H9 (cell line): ENCODE measurements at regions not wholly inside any gene's neighbourhood (a gene's known extent, or its start where the extent isn't known, plus 50 kb on each side); places are given as distances from the start of the nearest gene placed in this dataset.

Experiments used
- DNase-seq: peaks from one replicate; pipeline ENCODE4 v3.0.0-alpha.2; 2017
- H2AFZ ChIP-seq: one replicate; pipeline ENCODE4 v1.6.1; 2013; ENCODE audit warnings: mild to moderate bottlenecking, low read length, control low read depth, moderate library complexity
- H2AK5ac ChIP-seq: 2 replicates; pipeline ENCODE4 v1.6.1; 2013; ENCODE audit warnings: low read length, control low read depth, mixed read lengths; ENCODE audit not compliant: insufficient read length
- H2BK120ac ChIP-seq: one replicate; pipeline ENCODE4 v1.6.1; 2013; ENCODE audit warnings: low read depth, mild to moderate bottlenecking, low read length, control low read depth, inconsistent platforms; ENCODE audit not compliant: poor library complexity, severe bottlenecking
- H2BK12ac ChIP-seq: 2 replicates; pipeline ENCODE4 v1.6.1; 2013; ENCODE audit warnings: low read length, control low read depth, mixed read lengths, low read depth; ENCODE audit not compliant: insufficient read length
- H2BK15ac ChIP-seq: 2 replicates; pipeline ENCODE4 v1.6.1; 2013; ENCODE audit warnings: low read depth, low read length, control low read depth
- H2BK20ac ChIP-seq: one replicate; pipeline ENCODE4 v1.6.1; 2013; ENCODE audit warnings: low read depth, mild to moderate bottlenecking, low read length, control low read depth, inconsistent platforms; ENCODE audit not compliant: poor library complexity, severe bottlenecking
- H2BK5ac ChIP-seq: 2 replicates; pipeline ENCODE4 v1.6.1; 2013; ENCODE audit warnings: low read length, control low read depth, mixed read lengths; ENCODE audit not compliant: insufficient read length
- H3K14ac ChIP-seq: 2 replicates; pipeline ENCODE4 v1.6.1; 2013; ENCODE audit warnings: low read length, control low read depth; ENCODE audit not compliant: insufficient read depth
- H3K18ac ChIP-seq: 2 replicates; pipeline ENCODE4 v1.6.1; 2013; ENCODE audit warnings: low read depth, mild to moderate bottlenecking, mixed read lengths, low read length, control low read depth; ENCODE audit not compliant: insufficient read length
- H3K23ac ChIP-seq: 2 replicates; pipeline ENCODE4 v1.6.1; 2013; ENCODE audit warnings: low read length, control low read depth, mixed read lengths, low read depth; ENCODE audit not compliant: insufficient read length
- H3K23me2 ChIP-seq: 2 replicates; pipeline ENCODE4 v1.6.1; 2013; ENCODE audit warnings: low read depth, mild to moderate bottlenecking, mixed read lengths, low read length, control low read depth; ENCODE audit not compliant: insufficient read length, poor library complexity, severe bottlenecking
- H3K27ac ChIP-seq: 2 replicates; pipeline ENCODE4 v1.5.1; 2013; ENCODE audit warnings: low read length, control low read depth, mixed read lengths, low read depth; ENCODE audit not compliant: insufficient read length
- H3K27me3 ChIP-seq: 2 replicates; pipeline ENCODE4 v1.6.1; 2013; ENCODE audit warnings: low read length, control low read depth, inconsistent platforms; ENCODE audit not compliant: insufficient read depth
- H3K4ac ChIP-seq: 2 replicates; pipeline ENCODE4 v1.6.1; 2013; ENCODE audit warnings: low read depth, mild to moderate bottlenecking, control low read depth, inconsistent platforms, low read length, moderate library complexity
- H3K4me1 ChIP-seq: 2 replicates; pipeline ENCODE4 v1.6.1; 2013; ENCODE audit warnings: low read length, control low read depth, inconsistent platforms; ENCODE audit not compliant: insufficient read depth
- H3K4me2 ChIP-seq: 2 replicates; pipeline ENCODE4 v1.6.1; 2013; ENCODE audit warnings: low read length, control low read depth, mixed read lengths; ENCODE audit not compliant: insufficient read length, insufficient read depth
- H3K56ac ChIP-seq: 2 replicates; pipeline ENCODE4 v1.6.1; 2013; ENCODE audit warnings: low read depth, mild to moderate bottlenecking, mixed read lengths, low read length, control low read depth; ENCODE audit not compliant: insufficient read length
- H3K79me1 ChIP-seq: 2 replicates; pipeline ENCODE4 v1.6.1; 2013; ENCODE audit warnings: low read depth, mild to moderate bottlenecking, moderate library complexity, low read length, control low read depth, inconsistent platforms; ENCODE audit not compliant: insufficient read depth, poor library complexity, severe bottlenecking
- H3K79me2 ChIP-seq: 2 replicates; pipeline ENCODE4 v1.6.1; 2013; ENCODE audit warnings: low read length, control low read depth, inconsistent platforms; ENCODE audit not compliant: insufficient read depth
- H3K9ac ChIP-seq: 2 replicates; pipeline ENCODE4 v1.6.1; 2013; ENCODE audit warnings: low read length, control low read depth, mixed read lengths; ENCODE audit not compliant: insufficient read length; ENCODE audit errors: extremely low read depth
- H3K9me3 ChIP-seq: one replicate; pipeline ENCODE4 v1.6.1; 2013; ENCODE audit warnings: low read depth, low read length, inconsistent platforms; ENCODE audit not compliant: control insufficient read depth
- H3T11ph ChIP-seq: one replicate; pipeline ENCODE4 v1.6.1; 2013; ENCODE audit warnings: mild to moderate bottlenecking, low read length, control low read depth, inconsistent platforms
- H4K20me1 ChIP-seq: one replicate; pipeline ENCODE4 v1.6.1; 2013; ENCODE audit not compliant: control insufficient read depth, insufficient read length, insufficient read depth
- H4K5ac ChIP-seq: 2 replicates; pipeline ENCODE4 v1.6.1; 2013; ENCODE audit warnings: low read depth, mild to moderate bottlenecking, mixed read lengths, low read length, control low read depth; ENCODE audit not compliant: insufficient read length
- H4K8ac ChIP-seq: replicated peaks from 2 replicates; pipeline ENCODE4 v1.6.1; 2013; ENCODE audit warnings: low read length, control low read depth, mixed read lengths, low read depth; ENCODE audit not compliant: insufficient read length
- H4K91ac ChIP-seq: 2 replicates; pipeline ENCODE4 v1.6.1; 2013; ENCODE audit warnings: low read depth, mild to moderate bottlenecking, moderate library complexity, mixed read lengths, low read length, control low read depth; ENCODE audit not compliant: insufficient read length
- H3K27ac Mint-ChIP-seq, 3 experiments: 2 replicates in 2 of 3; 3 replicates in 1 of 3; pipeline ENCODE4 v1.8.0; 2020 to 2021; ENCODE audit warnings: mixed read lengths in 3 of 3, mild to moderate bottlenecking in 1 of 3, moderate library complexity in 1 of 3
- H3K27me3 Mint-ChIP-seq: 2 replicates; pipeline ENCODE4 v1.8.0; 2021; ENCODE audit warnings: low read depth, mild to moderate bottlenecking, moderate library complexity, mixed read lengths
- H3K36me3 Mint-ChIP-seq, 3 experiments: 2 replicates in 2 of 3; 3 replicates in 1 of 3; pipeline ENCODE4 v1.8.0; 2020 to 2021; ENCODE audit warnings: low read depth in 3 of 3, mixed read lengths in 3 of 3; ENCODE audit not compliant: insufficient read depth in 1 of 3
- H3K4me1 Mint-ChIP-seq, 2 experiments: 2 replicates each; pipeline ENCODE4 v1.8.0; 2020; ENCODE audit warnings: mixed read lengths in 2 of 2
- H3K4me3 Mint-ChIP-seq, 2 experiments: 2 replicates in 1 of 2; 3 replicates in 1 of 2; pipeline ENCODE4 v1.8.0; 2020 to 2021; ENCODE audit warnings: mild to moderate bottlenecking in 2 of 2, mixed read lengths in 2 of 2, moderate library complexity in 1 of 2
- H3K9me3 Mint-ChIP-seq, 2 experiments: 2 replicates in 1 of 2; 3 replicates in 1 of 2; pipeline ENCODE4 v1.8.0; 2020; ENCODE audit warnings: mild to moderate bottlenecking in 2 of 2, mixed read lengths in 2 of 2, moderate library complexity in 1 of 2
- CTCF ChIP-seq: fragments of 200-600 bp; sonication (generic); conservative IDR thresholded peaks from 3 replicates; pipeline ENCODE4 v1.8.0; 2021; ENCODE audit warnings: antibody characterized with exemption, mild to moderate bottlenecking
- WGBS: extraction: QIAGEN DNeasy Blood & Tissue Kit; methylation state at CpG from one replicate; pipeline ENCODE4 v1.1.7; 2013; ENCODE audit warnings: missing lambda C conversion rate, low lambda C conversion rate, mixed read lengths; ENCODE audit not compliant: insufficient read length; ENCODE audit errors: extremely low coverage; 5-methylcytosine and 5-hydroxymethylcytosine counted together

DNA sequence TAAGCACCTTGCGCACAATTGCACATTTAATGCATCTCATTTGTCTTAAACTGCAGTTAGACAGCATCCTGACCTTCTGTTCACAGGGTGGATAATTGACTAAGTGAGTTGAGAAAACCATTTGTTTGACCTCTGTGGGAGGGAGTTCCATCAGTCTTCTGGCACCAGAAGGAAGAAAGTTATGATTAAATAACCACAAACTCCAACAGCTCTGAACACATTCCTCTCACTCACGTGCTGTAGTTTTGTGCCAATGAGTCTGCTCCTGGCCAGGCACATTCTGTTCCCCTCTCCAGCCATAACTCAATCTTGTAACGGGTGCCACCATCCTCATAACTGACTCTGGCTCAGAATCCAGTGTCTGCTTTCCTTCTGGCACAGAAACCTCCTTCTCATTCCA, 817.2 kb downstream of the SLITRK1 start:
- Histone ChIP-seq H3T11ph (no peak overlapping the region), H3K56ac (no peak overlapping the region), H3K23ac (no peak overlapping the region), H2AK5ac (no peak overlapping the region), H2BK5ac (no peak overlapping the region), H4K20me1 (no peaks in the 10 kb centered on the region), H3K4me2 (no peak overlapping the region), H4K8ac (no peak overlapping the region), H3K14ac (no peak overlapping the region), H3K9ac (no peak overlapping the region), H3K27ac (no peak overlapping the region), H3K4ac (no peak overlapping the region), H2AFZ (no peak overlapping the region), H2BK120ac (no peak overlapping the region), H4K91ac (no peak overlapping the region), H2BK15ac (no peak overlapping the region), H3K18ac (no peak overlapping the region), H4K5ac (no peak overlapping the region), H3K4me1 (no peaks in the 10 kb centered on the region), H2BK20ac (no peak overlapping the region), H3K9me3 (no peaks in the 10 kb centered on the region), H2BK12ac (no peak overlapping the region), H3K27me3 (no peaks in the 10 kb centered on the region), H3K79me2 (no peaks in the 10 kb centered on the region), H3K23me2 (no peaks in the 10 kb centered on the region), H3K79me1 (no peaks in the 10 kb centered on the region)
- no peaks in the 10 kb centered on the region for H3K4me1 Mint-ChIP-seq
- no peak for DNase-seq
- no peaks in the 10 kb centered on the region for H3K36me3 Mint-ChIP-seq
- WGBS: no CpG with 5 or more reads among the region's 3 CpGs
- H3K27me3 Mint-ChIP-seq: no peaks in the 10 kb centered on the region
- no peak for TF ChIP-seq CTCF
- no peak overlapping the region for H3K27ac Mint-ChIP-seq
- H3K4me3 Mint-ChIP-seq: no peak overlapping the region
- no peaks in the 10 kb centered on the region for H3K9me3 Mint-ChIP-seq
